GM18505 (cell line): ENCODE measurements at regions not wholly inside any gene's neighbourhood (a gene's known extent, or its start where the extent isn't known, plus 50 kb on each side); places are given as distances from the start of the nearest gene placed in this dataset.

Source experiments
- ATAC-seq: cut with Tn5 transposase; IDR thresholded peaks from one replicate; pipeline ENCODE4 v1.9.1; 2021; ENCODE audit not compliant: unreplicated experiment
- POLR2A ChIP-seq: IDR thresholded peaks from 4 replicates; pipeline ENCODE4 v1.6.1; 2011; ENCODE audit warnings: borderline replicate concordance; ENCODE audit not compliant: insufficient read depth, insufficient read length; ENCODE audit errors: extremely low read depth

GRCh38 chr1:10904396-10905358, 107.8 kb upstream of the TARDBP start:
- ATAC-seq = no peak
- TF ChIP-seq POLR2A = no peak

DNA sequence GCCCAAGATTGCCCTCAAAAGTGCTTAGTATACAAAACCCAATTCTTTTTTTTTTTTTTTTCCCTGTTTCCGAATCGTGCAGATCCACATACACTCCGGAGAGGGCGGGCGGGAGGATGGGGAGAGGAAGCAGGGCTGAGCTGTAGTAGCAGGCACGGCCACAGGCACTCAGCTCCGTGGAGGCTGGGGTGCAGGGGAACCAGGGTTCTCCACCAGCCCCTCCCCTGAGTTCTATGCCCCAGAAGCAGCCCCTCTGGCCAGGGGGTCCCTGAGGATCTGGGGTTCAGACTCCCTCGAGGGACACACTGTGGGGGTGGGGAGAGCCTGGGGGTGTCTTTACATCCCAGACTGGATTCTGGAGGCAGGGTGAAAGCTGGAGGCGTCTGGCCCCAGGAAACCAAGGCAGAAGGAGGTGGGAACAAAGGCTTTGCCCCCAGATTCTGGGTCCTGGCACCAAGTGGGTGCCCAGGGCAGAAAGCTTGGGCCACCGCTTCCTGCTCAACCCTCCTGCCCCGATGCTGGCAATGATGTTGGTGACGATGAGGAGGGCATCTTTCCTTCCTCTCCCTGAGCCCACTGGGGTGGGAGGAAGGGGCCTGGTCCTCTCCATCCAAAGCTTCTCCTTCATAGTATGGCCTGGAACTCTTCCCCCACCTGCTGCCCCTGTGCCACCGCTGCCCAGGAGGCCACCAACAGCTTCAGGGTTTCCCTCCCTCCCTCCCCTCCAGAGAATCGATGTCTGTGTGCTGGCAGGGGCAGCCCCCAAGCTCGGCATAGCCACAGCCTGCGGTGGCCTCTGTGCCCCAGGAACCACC, 106.4 kb upstream of the TARDBP start:
- no peak for ATAC-seq
- no peak for TF ChIP-seq POLR2A

GRCh38 chr1:10906866-10907519, 105.5 kb upstream of the TARDBP start:
- ATAC-seq = no peak
- no peak for TF ChIP-seq POLR2A

GRCh38 chr1:10908266-10908665, 104.2 kb upstream of the TARDBP start:
- no peak for TF ChIP-seq POLR2A
- no peak for ATAC-seq

GRCh38 chr1:10909697-10910680, 102.5 kb upstream of the TARDBP start:
- ATAC-seq = no peak
- no peak for TF ChIP-seq POLR2A

- TF ChIP-seq POLR2A = no peak
- ATAC-seq = no peak
These were observed 101.6 kb upstream of the TARDBP start for GRCh38 chr1:10910681-10911489.

DNA sequence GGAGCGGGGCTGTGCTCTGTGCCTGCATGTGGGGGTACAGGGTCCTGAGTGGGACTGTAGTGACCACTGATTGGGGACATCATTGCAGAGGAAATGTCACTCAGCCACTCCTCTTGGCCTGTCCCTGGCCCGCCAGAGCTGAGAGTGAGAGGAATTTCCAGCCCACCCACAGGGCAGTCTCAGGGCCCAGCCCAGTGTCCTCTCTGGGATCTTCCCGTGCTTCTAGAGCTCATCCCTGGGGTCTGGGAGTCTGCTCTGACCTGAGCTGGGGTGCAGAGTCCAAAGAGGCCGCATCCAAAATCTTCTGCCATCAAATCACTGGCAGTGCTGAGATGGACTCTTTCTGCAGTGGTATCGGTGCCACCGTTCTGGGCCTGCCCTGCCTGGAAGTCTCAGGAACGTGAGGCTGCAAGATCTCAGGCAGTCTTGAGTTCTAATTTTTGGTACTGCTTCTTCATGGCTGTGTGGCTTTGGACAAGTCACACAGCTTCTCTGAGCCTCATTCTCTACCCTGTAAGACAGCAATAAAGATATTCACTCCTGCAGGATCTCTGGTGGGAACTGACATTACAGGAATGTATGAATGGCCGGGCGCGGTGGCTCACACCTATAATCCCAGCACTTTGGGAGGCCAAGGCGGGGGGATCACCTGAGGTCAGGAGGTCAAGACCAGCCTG, 100.8 kb upstream of the TARDBP start:
- ATAC-seq = no peak
- TF ChIP-seq POLR2A = no peak

DNA sequence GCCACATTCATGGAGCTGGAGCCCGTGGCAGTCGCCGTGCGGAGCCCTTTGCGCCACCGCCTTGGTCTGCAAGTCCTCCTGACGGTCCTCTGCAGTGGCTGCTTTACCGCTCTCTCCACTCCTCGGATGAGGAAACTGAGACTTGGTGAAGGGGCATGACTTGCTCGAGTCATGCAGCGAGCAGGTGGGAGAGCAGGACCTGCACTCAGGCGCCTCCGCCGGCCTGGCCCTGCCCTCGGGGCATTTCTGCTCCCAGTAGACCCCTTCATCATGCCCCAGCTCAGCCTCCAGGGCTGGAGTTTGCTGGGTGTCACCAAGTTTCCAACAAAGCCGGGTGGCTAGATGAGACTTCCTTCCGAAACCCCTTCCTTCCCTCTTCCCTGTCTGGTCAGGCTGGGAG, 100.0 kb upstream of the TARDBP start:
- ATAC-seq = no peak
- TF ChIP-seq POLR2A = no peak

- ATAC-seq = no peak
- no peak for TF ChIP-seq POLR2A
These were observed 98.4 kb upstream of the TARDBP start for GRCh38 chr1:10914056-10914455.

DNA sequence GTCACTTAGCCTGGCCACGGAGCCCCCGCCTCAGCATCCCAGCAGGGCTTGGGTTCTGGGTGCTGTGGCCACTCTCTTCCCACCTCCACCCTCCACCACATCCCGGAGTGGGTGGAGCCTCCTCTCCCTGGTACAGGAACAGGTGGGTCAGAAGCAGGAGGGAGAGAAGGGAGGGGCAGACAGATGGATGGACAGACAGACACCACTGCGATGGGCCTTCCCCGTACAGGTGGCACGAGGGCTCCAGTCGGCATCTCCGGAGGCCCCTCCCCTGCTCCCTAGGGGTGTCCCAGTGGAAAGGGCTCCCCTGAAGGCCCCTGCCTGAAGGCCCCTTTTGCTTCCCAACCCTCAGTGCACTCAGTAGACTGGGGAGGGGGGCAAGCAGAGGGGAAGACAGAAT, 96.9 kb upstream of the TARDBP start:
- ATAC-seq = no peak
- no peak for TF ChIP-seq POLR2A

DNA sequence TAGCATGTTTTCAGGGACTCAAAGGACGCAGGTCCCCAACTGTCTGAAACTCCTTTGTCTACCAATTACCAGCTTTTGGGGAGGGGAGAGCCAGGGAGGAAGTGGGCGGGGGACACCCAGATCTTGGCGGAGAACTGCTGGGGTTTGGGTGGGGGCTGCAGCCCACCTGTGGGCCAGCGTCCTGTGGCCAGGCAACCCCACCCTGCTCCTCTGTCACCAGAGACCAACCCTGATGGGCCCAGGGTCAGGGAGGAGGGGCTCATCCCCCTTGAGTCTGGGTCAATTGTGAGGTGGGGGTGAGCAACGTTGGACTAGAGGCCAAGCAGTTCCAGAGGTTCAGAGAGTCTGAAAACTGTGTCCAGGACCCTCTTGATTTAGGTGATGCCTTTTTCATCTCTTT, 96.1 kb upstream of the TARDBP start:
- no peak for TF ChIP-seq POLR2A
- ATAC-seq = no peak
